ENCODE measurements at regions not wholly inside any gene's neighbourhood (a gene's known extent, or its start where the extent isn't known, plus 50 kb on each side); places are given as distances from the start of the nearest gene placed in this dataset.
"Not testable (repeated sequence)": the region's sequence is repeated elsewhere in the genome, so short reads cannot be mapped to it uniquely, and the experiment has no call there.

- DNase-seq (ENCODE audit: low spot score): no peak
- Histone ChIP-seq H3K27ac (no peak overlapping the region), H3K4me3 (no peak overlapping the region)
- TF ChIP-seq, protein P1, sequence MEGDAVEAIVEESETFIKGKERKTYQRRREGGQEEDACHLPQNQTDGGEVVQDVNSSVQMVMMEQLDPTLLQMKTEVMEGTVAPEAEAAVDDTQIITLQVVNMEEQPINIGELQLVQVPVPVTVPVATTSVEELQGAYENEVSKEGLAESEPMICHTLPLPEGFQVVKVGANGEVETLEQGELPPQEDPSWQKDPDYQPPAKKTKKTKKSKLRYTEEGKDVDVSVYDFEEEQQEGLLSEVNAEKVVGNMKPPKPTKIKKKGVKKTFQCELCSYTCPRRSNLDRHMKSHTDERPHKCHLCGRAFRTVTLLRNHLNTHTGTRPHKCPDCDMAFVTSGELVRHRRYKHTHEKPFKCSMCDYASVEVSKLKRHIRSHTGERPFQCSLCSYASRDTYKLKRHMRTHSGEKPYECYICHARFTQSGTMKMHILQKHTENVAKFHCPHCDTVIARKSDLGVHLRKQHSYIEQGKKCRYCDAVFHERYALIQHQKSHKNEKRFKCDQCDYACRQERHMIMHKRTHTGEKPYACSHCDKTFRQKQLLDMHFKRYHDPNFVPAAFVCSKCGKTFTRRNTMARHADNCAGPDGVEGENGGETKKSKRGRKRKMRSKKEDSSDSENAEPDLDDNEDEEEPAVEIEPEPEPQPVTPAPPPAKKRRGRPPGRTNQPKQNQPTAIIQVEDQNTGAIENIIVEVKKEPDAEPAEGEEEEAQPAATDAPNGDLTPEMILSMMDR (IDR thresholded peaks at IDR 0.05): no peak
These were observed 211.2 kb upstream of the EDNRB start for GRCh38 chr13:78129823-78130222.

- no peak overlapping the region for H3K4me3 ChIP-seq
- DNase-seq (ENCODE audit: low spot score): no peak
- H3K27ac ChIP-seq: no peak overlapping the region
- TF ChIP-seq, protein P1 (IDR thresholded peaks at IDR 0.05): no peak
These were observed 210.7 kb upstream of the EDNRB start for GRCh38 chr13:78129359-78129758.

- TF ChIP-seq, protein P1 (IDR thresholded peaks at IDR 0.05): peak; percentile 52
- Histone ChIP-seq H3K4me3 (no peak overlapping the region), H3K27ac (no peak overlapping the region)
- no peak for DNase-seq (ENCODE audit: low spot score)
These were observed 203.1 kb upstream of the EDNRB start for GRCh38 chr13:78121459-78122348.

GRCh38 chr13:78121001-78121400, 202.4 kb upstream of the EDNRB start:
- TF ChIP-seq, protein P1 (IDR thresholded peaks at IDR 0.05): no peak
- Histone ChIP-seq H3K27ac (no peak overlapping the region), H3K4me3 (no peak overlapping the region)
- DNase-seq (ENCODE audit: low spot score): no peak

GRCh38 chr13:78120144-78120543, 201.5 kb upstream of the EDNRB start:
- not testable (repeated sequence) for H3K4me3 ChIP-seq; DNase-seq (ENCODE audit: low spot score); H3K27ac ChIP-seq

- not testable (repeated sequence) for H3K27ac ChIP-seq; DNase-seq (ENCODE audit: low spot score); H3K4me3 ChIP-seq
These were observed 198.4 kb upstream of the EDNRB start for GRCh38 chr13:78117070-78117469.

DNA sequence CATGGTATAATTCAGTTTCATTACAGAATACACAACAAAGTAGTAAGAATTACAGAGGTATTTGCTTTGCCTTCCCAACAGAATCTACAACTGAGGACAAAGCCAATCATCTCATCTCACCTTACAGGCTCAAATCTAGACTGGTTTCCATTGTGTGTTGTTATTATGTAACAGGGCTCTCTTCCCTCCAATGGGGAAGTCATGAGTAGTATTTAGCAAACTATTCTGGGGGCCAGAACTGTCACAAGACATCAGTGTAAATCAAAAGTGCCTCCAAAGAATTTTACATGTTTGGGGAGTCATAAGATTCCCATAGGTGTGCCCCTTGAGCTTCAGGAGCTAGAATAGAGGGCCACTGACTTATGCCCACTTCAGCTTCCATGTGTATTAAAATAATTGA, 187.0 kb upstream of the EDNRB start:
- TF ChIP-seq, protein P1 (IDR thresholded peaks at IDR 0.05): no peak
- no peak for DNase-seq (ENCODE audit: low spot score)
- Histone ChIP-seq H3K27ac (no peak overlapping the region), H3K4me3 (no peak overlapping the region)

- no peak for DNase-seq (ENCODE audit: low spot score)
- H3K4me3 ChIP-seq: no peak overlapping the region
These were observed 185.3 kb upstream of the EDNRB start for GRCh38 chr13:78103936-78104335.

More at GRCh38 chr13:78103936-78104335, 185.3 kb upstream of the EDNRB start:
- TF ChIP-seq, protein P1 (IDR thresholded peaks at IDR 0.05): no peak
- H3K27ac ChIP-seq: no peak overlapping the region
